HFFc6 (cell line): ENCODE measurements at regions not wholly inside any gene's neighbourhood (a gene's known extent, or its start where the extent isn't known, plus 50 kb on each side); places are given as distances from the start of the nearest gene placed in this dataset.

ENCODE experiments used
- DNase-seq: peaks from one replicate; pipeline ENCODE4 v3.0.0-alpha.2; 2018
- H3K27ac Mint-ChIP-seq: 2 replicates; pipeline ENCODE4 v1.8.0; 2020; ENCODE audit warnings: mild to moderate bottlenecking, mixed read lengths
- H3K27me3 Mint-ChIP-seq: 2 replicates; pipeline ENCODE4 v1.8.0; 2021; ENCODE audit warnings: mild to moderate bottlenecking, moderate library complexity, mixed read lengths; ENCODE audit not compliant: insufficient read depth
- H3K36me3 Mint-ChIP-seq: 2 replicates; pipeline ENCODE4 v1.8.0; 2021; ENCODE audit warnings: low read depth, mixed read lengths
- H3K4me1 Mint-ChIP-seq: 2 replicates; pipeline ENCODE4 v1.8.0; 2020; ENCODE audit warnings: low read depth, mixed read lengths
- H3K4me3 Mint-ChIP-seq: 2 replicates; pipeline ENCODE4 v1.8.0; 2020; ENCODE audit warnings: mild to moderate bottlenecking, moderate library complexity, mixed read lengths
- H3K9me3 Mint-ChIP-seq: 2 replicates; pipeline ENCODE4 v1.8.0; 2020; ENCODE audit warnings: mild to moderate bottlenecking, mixed read lengths
- CTCF ChIP-seq: fragments of 200-600 bp; sonication (generic); IDR thresholded peaks from 2 replicates; pipeline ENCODE4 v1.5.0; 2021; ENCODE audit warnings: antibody characterized with exemption, mild to moderate bottlenecking

- Mint-ChIP-seq H3K36me3 (no peaks in the 10 kb centered on the region; the same call in 1 of the 2 replicates), H3K27ac (no peak overlapping the region), H3K4me3 (no peak overlapping the region), H3K4me1 (no peaks in the 10 kb centered on the region), H3K9me3 (peaks cover 65% of the 10 kb centered on the region), H3K27me3 (no peaks in the 10 kb centered on the region; the same call in none of the 2 replicates)
- TF ChIP-seq CTCF: no peak
- no peak for DNase-seq
Observed at GRCh38 chr6:165959627-165960026, 208.0 kb downstream of the TBXT start.

GRCh38 chr6:165956874-165957273 lies 210.8 kb downstream of the TBXT start:
- H3K4me1 Mint-ChIP-seq: no peaks in the 10 kb centered on the region
- H3K27me3 Mint-ChIP-seq: no peaks in the 10 kb centered on the region; the same call in 1 of the 2 replicates
- H3K27ac Mint-ChIP-seq: no peak overlapping the region
- TF ChIP-seq CTCF: no peak
- no peaks in the 10 kb centered on the region; the same call in 1 of the 2 replicates for H3K36me3 Mint-ChIP-seq
- DNase-seq: no peak
- no peak overlapping the region for H3K4me3 Mint-ChIP-seq
- peaks cover 56% of the 10 kb centered on the region for H3K9me3 Mint-ChIP-seq

GRCh38 chr6:165952514-165952913 lies 215.1 kb downstream of the TBXT start:
- Mint-ChIP-seq H3K27ac (no peak overlapping the region), H3K4me1 (no peaks in the 10 kb centered on the region), H3K36me3 (peaks cover 7% of the 10 kb centered on the region; the same call in 1 of the 2 replicates), H3K27me3 (no peaks in the 10 kb centered on the region; the same call in 1 of the 2 replicates), H3K4me3 (no peak overlapping the region), H3K9me3 (peaks cover 64% of the 10 kb centered on the region)
- DNase-seq: no peak
- TF ChIP-seq CTCF: no peak

GRCh38 chr6:165950316-165950715 lies 217.3 kb downstream of the TBXT start:
- DNase-seq: no peak
- H3K27ac Mint-ChIP-seq: no peak overlapping the region
- no peaks in the 10 kb centered on the region; the same call in 1 of the 2 replicates for H3K27me3 Mint-ChIP-seq
- peaks cover 51% of the 10 kb centered on the region for H3K9me3 Mint-ChIP-seq
- no peaks in the 10 kb centered on the region for H3K4me1 Mint-ChIP-seq
- no peak for TF ChIP-seq CTCF
- peaks cover 7% of the 10 kb centered on the region; the same call in 1 of the 2 replicates for H3K36me3 Mint-ChIP-seq
- no peak overlapping the region for H3K4me3 Mint-ChIP-seq

- no peak for TF ChIP-seq CTCF
- no peak for DNase-seq
- Mint-ChIP-seq H3K4me1 (no peaks in the 10 kb centered on the region), H3K4me3 (no peak overlapping the region), H3K9me3 (peaks cover 53% of the 10 kb centered on the region), H3K36me3 (peaks cover 7% of the 10 kb centered on the region; the same call in 1 of the 2 replicates), H3K27ac (no peak overlapping the region), H3K27me3 (no peaks in the 10 kb centered on the region)
Observed at GRCh38 chr6:165949324-165949723, 218.3 kb downstream of the TBXT start.
